SK-N-SH (cell line): ENCODE measurements at regions not wholly inside any gene's neighbourhood (a gene's known extent, or its start where the extent isn't known, plus 50 kb on each side); places are given as distances from the start of the nearest gene placed in this dataset.

Experiments
- CTCF ChIP-seq: fragments of 200-600 bp; sonication (generic); IDR thresholded peaks from 2 replicates; pipeline ENCODE4 v1.6.1; 2017; ENCODE audit warnings: antibody characterized with exemption, mild to moderate bottlenecking, moderate library complexity
- EP300 ChIP-seq, 2 experiments: IDR thresholded peaks; 2 replicates each; pipeline versions ENCODE4 v1.4.0 to v1.6.1; 2012; ENCODE audit warnings: borderline replicate concordance in 1 of 2, low read depth in 1 of 2, low read length in 1 of 2
- EZH2phosphoT487 ChIP-seq: fragments of 200-600 bp; sonication (generic); IDR thresholded peaks from 2 replicates; pipeline ENCODE4 v1.6.1; 2017; ENCODE audit warnings: low read depth, mixed run types, mild to moderate bottlenecking, antibody characterized with exemption, moderate library complexity, borderline replicate concordance
- FOSL2 ChIP-seq: IDR thresholded peaks from 2 replicates; pipeline ENCODE4 v1.4.0; 2012; ENCODE audit warnings: low read depth, mild to moderate bottlenecking, moderate library complexity, borderline replicate concordance
- GABPA ChIP-seq: IDR thresholded peaks from 2 replicates; pipeline ENCODE4 v1.4.0; 2012; ENCODE audit warnings: low read depth, mild to moderate bottlenecking
- JUND ChIP-seq: IDR thresholded peaks from 2 replicates; pipeline ENCODE4 v1.4.0; 2012
- POLR2AphosphoS5 ChIP-seq: IDR thresholded peaks from 2 replicates; pipeline ENCODE4 v1.6.1; 2012; ENCODE audit warnings: low read depth, low read length
- SIN3A ChIP-seq: IDR thresholded peaks from 2 replicates; pipeline ENCODE4 v1.6.1; 2012; ENCODE audit warnings: low read depth, mild to moderate bottlenecking, low read length, moderate library complexity, borderline replicate concordance
- TAF1 ChIP-seq: IDR thresholded peaks from 2 replicates; pipeline ENCODE4 v1.6.1; 2012; ENCODE audit warnings: low read depth, mild to moderate bottlenecking, low read length, moderate library complexity, borderline replicate concordance
- USF2 ChIP-seq: fragments of 150-350 bp; IDR thresholded peaks from 2 replicates; pipeline ENCODE4 v1.6.1; 2017; ENCODE audit warnings: antibody characterized with exemption, low read length, low read depth, borderline replicate concordance
- TF ChIP-seq, protein P1 (sequence below): IDR thresholded peaks from 2 replicates; pipeline ENCODE4 v1.4.0; 2012; ENCODE audit warnings: low read depth

DNA sequence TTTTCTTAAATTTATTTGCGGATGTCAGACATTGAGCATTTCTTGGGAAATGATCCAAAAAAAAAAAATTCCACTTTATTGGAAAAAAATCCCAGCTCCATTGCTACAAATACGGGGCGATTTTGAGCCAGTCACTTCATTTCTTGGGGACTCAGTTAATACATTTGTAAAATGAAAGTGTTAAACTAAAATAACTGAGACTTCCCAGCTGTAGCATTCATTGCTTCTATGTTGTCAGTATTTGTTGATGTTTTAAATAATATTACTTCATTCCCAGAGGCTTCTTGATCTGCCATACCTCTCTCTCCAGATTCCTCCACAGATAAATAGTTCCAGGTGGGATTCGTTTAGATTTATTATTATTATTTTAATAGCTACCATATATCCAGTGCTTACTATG, 77.1 kb upstream of the HS3ST3A1 start:
- TF ChIP-seq CTCF: no peak
- TF ChIP-seq FOSL2: no peak
- TF ChIP-seq EZH2phosphoT487: no peak
- no peak for TF ChIP-seq EP300 (IDR thresholded peaks at IDR 0.05; ENCODE audit: borderline replicate concordance in 1 of 2, low read depth in 1 of 2, low read length in 1 of 2)
- no peak for TF ChIP-seq GABPA
- TF ChIP-seq JUND: no peak
- no peak for TF ChIP-seq SIN3A
- TF ChIP-seq, protein P1, sequence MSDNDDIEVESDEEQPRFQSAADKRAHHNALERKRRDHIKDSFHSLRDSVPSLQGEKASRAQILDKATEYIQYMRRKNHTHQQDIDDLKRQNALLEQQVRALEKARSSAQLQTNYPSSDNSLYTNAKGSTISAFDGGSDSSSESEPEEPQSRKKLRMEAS: no peak
- TF ChIP-seq USF2: no peak
- TF ChIP-seq TAF1: no peak
- TF ChIP-seq POLR2AphosphoS5: no peak
